GM12891 (cell line): ENCODE measurements at regions not wholly inside any gene's neighbourhood (a gene's known extent, or its start where the extent isn't known, plus 50 kb on each side); places are given as distances from the start of the nearest gene placed in this dataset.

Experiments used
- DNase-seq: peaks from one replicate; pipeline ENCODE4 v3.0.0; 2011; ENCODE audit warnings: low spot score; ENCODE audit not compliant: insufficient read length
- FAIRE-seq: peaks from 2 replicates; lab custom pipeline; 2011; peaks lifted over from hg19 to GRCh38; lab: Jason Lieb, UNC
- PAX5 ChIP-seq: IDR thresholded peaks from 2 replicates; pipeline ENCODE4 v1.6.1; 2011; ENCODE audit warnings: low read length, moderate library complexity, mild to moderate bottlenecking; ENCODE audit not compliant: insufficient read depth, severe bottlenecking
- POLR2A ChIP-seq: IDR thresholded peaks from 2 replicates; pipeline ENCODE4 v1.6.1; 2011; ENCODE audit warnings: low read depth, low read length, control low read depth
- POLR2AphosphoS5 ChIP-seq: IDR thresholded peaks from 2 replicates; pipeline ENCODE4 v1.6.1; 2011; ENCODE audit warnings: low read depth, low read length, control low read depth
- POU2F2 ChIP-seq: IDR thresholded peaks from 2 replicates; pipeline ENCODE4 v1.6.1; 2011; ENCODE audit warnings: low read depth, mild to moderate bottlenecking, control low read depth, low read length, moderate library complexity
- SPI1 ChIP-seq: IDR thresholded peaks from 2 replicates; pipeline ENCODE4 v1.6.1; 2011; ENCODE audit warnings: low read depth, low read length, control low read depth
- TAF1 ChIP-seq: IDR thresholded peaks from 2 replicates; pipeline ENCODE4 v1.6.1; 2011; ENCODE audit warnings: low read depth, low read length, control low read depth

- DNase-seq, result no peak
- FAIRE-seq, result no peak
- TF ChIP-seq POU2F2 (no peak), SPI1 (no peak), POLR2A (no peak), TAF1 (no peak), PAX5 (no peak), POLR2AphosphoS5 (no peak)
Measured at GRCh38 chr13:34343413-34343940, 525.5 kb downstream of the RFC3 start.

GRCh38 chr13:34344816-34345215, 526.9 kb downstream of the RFC3 start:
- FAIRE-seq, result no peak
- TF ChIP-seq SPI1 (no peak), PAX5 (no peak), TAF1 (no peak), POU2F2 (no peak), POLR2AphosphoS5 (no peak), POLR2A (no peak)

GRCh38 chr13:34345258-34345965, 527.5 kb downstream of the RFC3 start:
- FAIRE-seq, result no peak
- no peak for TF ChIP-seq POLR2A
- TF ChIP-seq TAF1, result no peak
- TF ChIP-seq POLR2AphosphoS5, result no peak
- TF ChIP-seq PAX5, result no peak
- no peak for TF ChIP-seq SPI1
- no peak for TF ChIP-seq POU2F2
- DNase-seq, result no peak

More at GRCh38 chr13:34344816-34345215, 526.9 kb downstream of the RFC3 start:
- DNase-seq, result no peak

- DNase-seq (no peak), FAIRE-seq (no peak)
- TF ChIP-seq POLR2AphosphoS5 (no peak), POLR2A (no peak), TAF1 (no peak), PAX5 (no peak), SPI1 (no peak), POU2F2 (no peak)
Measured at GRCh38 chr13:34346626-34347025, 528.7 kb downstream of the RFC3 start.

GRCh38 chr13:34347784-34348573, 530.0 kb downstream of the RFC3 start:
- TF ChIP-seq SPI1 (no peak), PAX5 (no peak), TAF1 (no peak), POLR2A (no peak), POLR2AphosphoS5 (no peak), POU2F2 (no peak)
- FAIRE-seq (no peak), DNase-seq (no peak)

- no peak for FAIRE-seq
- no peak for DNase-seq
- TF ChIP-seq SPI1 (no peak), POU2F2 (no peak), PAX5 (no peak), POLR2AphosphoS5 (no peak), TAF1 (no peak), POLR2A (no peak)
Measured at GRCh38 chr13:34349091-34349722, 531.3 kb downstream of the RFC3 start.

GRCh38 chr13:34350671-34351070, 532.7 kb downstream of the RFC3 start:
- TF ChIP-seq POU2F2, result no peak
- no peak for TF ChIP-seq SPI1
- TF ChIP-seq POLR2AphosphoS5, result no peak
- TF ChIP-seq PAX5, result no peak
- no peak for TF ChIP-seq TAF1
- TF ChIP-seq POLR2A, result no peak
- FAIRE-seq, result no peak
- DNase-seq, result no peak

GRCh38 chr13:34351134-34351533, 533.2 kb downstream of the RFC3 start:
- no peak for FAIRE-seq
- DNase-seq, result no peak
- TF ChIP-seq SPI1 (no peak), POLR2A (no peak), PAX5 (no peak), TAF1 (no peak), POLR2AphosphoS5 (no peak), POU2F2 (no peak)
